Suprapubic skin (tissue), 3 donors: ENCODE measurements at regions not wholly inside any gene's neighbourhood (a gene's known extent, or its start where the extent isn't known, plus 50 kb on each side); places are given as distances from the start of the nearest gene placed in this dataset.

Source experiments
- POLR2A ChIP-seq, 2 donors: fragments of 450-650 bp; IDR thresholded peaks; one replicate each; pipeline ENCODE4 v1.6.1; 2017; ENCODE audit warnings: antibody characterized with exemption in 2 of 2, mild to moderate bottlenecking in 2 of 2, moderate library complexity in 2 of 2
- TF ChIP-seq, protein P1 (sequence below), 2 donors: fragments of 200-600 bp in 1 of 2; fragments of 450-650 bp in 1 of 2; sonication (generic) in 1 of 2; IDR thresholded peaks; one replicate each; pipeline ENCODE4 v1.5.1; 2016 to 2019; ENCODE audit warnings: antibody characterized with exemption in 2 of 2, mild to moderate bottlenecking in 1 of 2, moderate library complexity in 1 of 2

DNA sequence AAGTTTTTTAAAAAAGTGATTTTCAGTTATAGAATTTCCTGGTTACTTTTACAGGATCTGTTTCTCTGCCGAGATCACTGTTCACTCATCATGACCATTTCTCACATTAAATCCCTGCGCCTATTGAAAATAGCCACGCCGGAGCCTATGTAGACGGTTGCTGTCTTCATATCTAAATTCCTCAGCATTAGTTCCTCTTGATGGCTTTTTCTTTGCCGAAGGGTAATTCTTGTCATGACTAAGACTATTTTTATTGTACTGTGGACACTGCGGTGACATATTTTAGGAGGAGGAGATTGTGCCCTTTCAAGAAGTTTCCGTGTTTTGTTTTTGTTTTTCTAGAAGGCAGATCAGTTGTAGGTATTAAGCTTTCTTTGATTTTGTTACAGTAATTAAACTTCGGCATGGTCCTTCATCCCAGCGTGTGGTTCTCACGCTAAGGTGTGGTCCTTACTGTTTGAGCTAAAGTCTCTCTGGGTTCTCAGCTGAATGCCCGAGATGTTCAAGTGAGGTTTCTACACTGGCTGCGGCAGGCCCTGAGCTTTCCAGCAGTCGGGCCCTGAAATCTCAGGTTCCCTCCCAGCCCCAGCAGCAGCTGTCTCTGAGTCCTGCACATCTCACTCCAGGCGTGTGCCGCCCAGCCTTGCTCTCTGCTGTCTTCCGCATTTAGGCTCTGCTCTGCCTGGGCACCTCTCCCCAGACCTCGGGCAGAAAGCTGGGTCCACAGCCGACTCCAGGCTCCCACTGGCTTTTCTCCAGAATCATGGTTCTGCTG is 1110.5 kb downstream of the TBC1D22A start:
- TF ChIP-seq POLR2A (IDR thresholded peaks at IDR 0.05), result no peak
- TF ChIP-seq, protein P1, sequence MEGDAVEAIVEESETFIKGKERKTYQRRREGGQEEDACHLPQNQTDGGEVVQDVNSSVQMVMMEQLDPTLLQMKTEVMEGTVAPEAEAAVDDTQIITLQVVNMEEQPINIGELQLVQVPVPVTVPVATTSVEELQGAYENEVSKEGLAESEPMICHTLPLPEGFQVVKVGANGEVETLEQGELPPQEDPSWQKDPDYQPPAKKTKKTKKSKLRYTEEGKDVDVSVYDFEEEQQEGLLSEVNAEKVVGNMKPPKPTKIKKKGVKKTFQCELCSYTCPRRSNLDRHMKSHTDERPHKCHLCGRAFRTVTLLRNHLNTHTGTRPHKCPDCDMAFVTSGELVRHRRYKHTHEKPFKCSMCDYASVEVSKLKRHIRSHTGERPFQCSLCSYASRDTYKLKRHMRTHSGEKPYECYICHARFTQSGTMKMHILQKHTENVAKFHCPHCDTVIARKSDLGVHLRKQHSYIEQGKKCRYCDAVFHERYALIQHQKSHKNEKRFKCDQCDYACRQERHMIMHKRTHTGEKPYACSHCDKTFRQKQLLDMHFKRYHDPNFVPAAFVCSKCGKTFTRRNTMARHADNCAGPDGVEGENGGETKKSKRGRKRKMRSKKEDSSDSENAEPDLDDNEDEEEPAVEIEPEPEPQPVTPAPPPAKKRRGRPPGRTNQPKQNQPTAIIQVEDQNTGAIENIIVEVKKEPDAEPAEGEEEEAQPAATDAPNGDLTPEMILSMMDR (IDR thresholded peaks at IDR 0.05), result no peak
